CD4-positive, alpha-beta T cell (primary cell): ENCODE measurements at regions not wholly inside any gene's neighbourhood (a gene's known extent, or its start where the extent isn't known, plus 50 kb on each side); places are given as distances from the start of the nearest gene placed in this dataset.

Experiments
- ATAC-seq: fragments of 200-7000 bp; cut with Tn5 transposase; one replicate; pipeline ENCODE4 v1.10.0; 2022; ENCODE audit warnings: mild to moderate bottlenecking; ENCODE audit not compliant: poor library complexity
- CTCF ChIA-PET: fragments of 350-600 bp; sonication (Branson Sonifier 250); formaldehyde crosslinking; loops from one replicate; lab custom pipeline; 2021; ENCODE audit warnings: antibody characterized with exemption, inconsistent platforms; lab: Charles Lee
- POLR2A ChIA-PET: fragments of 350-600 bp; sonication (Branson Sonifier 250); formaldehyde crosslinking; loops from one replicate; lab custom pipeline; 2021; ENCODE audit warnings: antibody characterized with exemption, inconsistent platforms; lab: Charles Lee
- DNase-seq, 14 experiments: peaks; one replicate each; pipeline ENCODE4 v3.0.0-alpha.2; 2013 to 2020; ENCODE audit warnings: mixed read lengths in 2 of 14
- H3K27ac ChIP-seq, 2 donors: one replicate each; pipeline versions ENCODE4 v1.5.1 to v1.7.0; 2013; ENCODE audit warnings: low read length in 2 of 2, low read depth in 1 of 2, mild to moderate bottlenecking in 1 of 2
- H3K27me3 ChIP-seq, 2 experiments: 1 replicate in 1 of 2; 2 replicates in 1 of 2; pipeline versions ENCODE4 v1.6.1 to v1.7.0; 2013; ENCODE audit warnings: low read length in 2 of 2, control low read depth in 1 of 2, mild to moderate bottlenecking in 1 of 2, moderate library complexity in 1 of 2; ENCODE audit not compliant: insufficient read depth in 2 of 2, control insufficient read depth in 1 of 2
- H3K36me3 ChIP-seq: one replicate; pipeline ENCODE4 v1.6.1; 2013; ENCODE audit warnings: low read length, control low read depth; ENCODE audit not compliant: insufficient read depth
- H3K4me1 ChIP-seq: one replicate; pipeline ENCODE4 v1.6.1; 2013; ENCODE audit warnings: low read length, control low read depth; ENCODE audit not compliant: insufficient read depth
- H3K4me3 ChIP-seq: one replicate; pipeline ENCODE4 v1.5.1; 2013; ENCODE audit warnings: mild to moderate bottlenecking, low read length, moderate library complexity
- H3K9me3 ChIP-seq, 2 experiments: 1 replicate in 1 of 2; 2 replicates in 1 of 2; pipeline versions ENCODE4 v1.6.1 to v1.7.0; 2013; ENCODE audit warnings: low read length in 2 of 2, mild to moderate bottlenecking in 2 of 2, control low read depth in 1 of 2, moderate library complexity in 1 of 2; ENCODE audit not compliant: control insufficient read depth in 1 of 2, insufficient read depth in 1 of 2
- H3K27ac Mint-ChIP-seq: one replicate; pipeline ENCODE4 v1.8.0; 2020; ENCODE audit warnings: mixed read lengths
- H3K27me3 Mint-ChIP-seq: one replicate; pipeline ENCODE4 v1.8.0; 2021; ENCODE audit warnings: mixed read lengths
- H3K36me3 Mint-ChIP-seq: one replicate; pipeline ENCODE4 v1.8.0; 2021; ENCODE audit warnings: low read depth, mixed read lengths
- H3K4me1 Mint-ChIP-seq: one replicate; pipeline ENCODE4 v1.8.0; 2021; ENCODE audit warnings: low read depth, mixed read lengths
- H3K4me3 Mint-ChIP-seq: one replicate; pipeline ENCODE4 v1.8.0; 2020; ENCODE audit warnings: mild to moderate bottlenecking, mixed read lengths
- H3K9me3 Mint-ChIP-seq: one replicate; pipeline ENCODE4 v1.8.0; 2020; ENCODE audit warnings: mixed read lengths
- CTCF ChIP-seq: fragments of 200-600 bp; IDR thresholded peaks from one replicate; pipeline ENCODE4 v1.8.0; 2022; ENCODE audit warnings: antibody characterized with exemption, mild to moderate bottlenecking
- intact Hi-C, 2 experiments: fragments of 100-400 bp; cut with DNase I in 1 of 2; cut with micrococcal nuclease in 1 of 2; formaldehyde crosslinking; loops; one replicate each; pipeline versions ENCODE4 v1.15.1 to v1.9.0; 2023 to 2025; cut with DNase I, micrococcal nuclease

DNA sequence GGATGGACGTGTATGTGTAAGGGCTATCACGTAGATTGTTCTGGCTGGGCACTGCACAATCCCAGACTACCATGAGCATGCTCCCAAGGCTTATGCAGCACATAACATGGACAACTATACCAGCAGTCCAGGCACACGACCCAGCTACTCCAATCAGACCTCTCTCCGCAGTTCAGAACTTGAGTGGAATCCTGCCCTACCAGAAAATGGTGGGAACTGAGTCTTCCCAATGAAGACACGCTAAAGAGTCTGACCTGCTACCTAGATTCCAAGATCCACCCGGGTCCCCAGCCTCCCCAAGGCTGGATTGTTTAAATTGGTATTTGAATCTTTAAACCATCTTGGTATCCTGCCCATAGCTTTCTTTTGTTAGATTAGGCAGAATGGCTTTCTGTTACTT, 251.3 kb upstream of the KAZN start:
- TF ChIP-seq CTCF: no peak
- DNase-seq (no peak), ATAC-seq (no peak)
- Histone ChIP-seq H3K27me3 (no peaks in the 10 kb centered on the region), H3K4me3 (no peak overlapping the region), H3K27ac (no peak overlapping the region), H3K36me3 (no peaks in the 10 kb centered on the region), H3K4me1 (no peaks in the 10 kb centered on the region), H3K9me3 (peaks cover 0 to 11% of the 10 kb centered on the region in 2 experiments)
- peaks cover 5% of the 10 kb centered on the region for H3K27me3 Mint-ChIP-seq
- H3K4me1 Mint-ChIP-seq: no peaks in the 10 kb centered on the region
- CTCF ChIA-PET: no interaction called here
- H3K4me3 Mint-ChIP-seq: no peak overlapping the region
- H3K36me3 Mint-ChIP-seq: no peaks in the 10 kb centered on the region
- no peak overlapping the region for H3K27ac Mint-ChIP-seq
- intact Hi-C loops: no loop called here
- no peaks in the 10 kb centered on the region for H3K9me3 Mint-ChIP-seq
- POLR2A ChIA-PET: no interaction called here

GRCh38 chr1:14347776-14348175, 250.7 kb upstream of the KAZN start:
- no peak overlapping the region for H3K27ac ChIP-seq
- peaks cover 0 to 11% of the 10 kb centered on the region in 2 experiments for H3K9me3 ChIP-seq
- Mint-ChIP-seq H3K9me3 (no peaks in the 10 kb centered on the region), H3K27ac (no peak overlapping the region), H3K4me3 (no peak overlapping the region), H3K27me3 (no peaks in the 10 kb centered on the region), H3K36me3 (no peaks in the 10 kb centered on the region), H3K4me1 (no peaks in the 10 kb centered on the region)
- no peak for ATAC-seq
- ChIA-PET POLR2A (no interaction called here), CTCF (no interaction called here)
- no peaks in the 10 kb centered on the region for H3K27me3 ChIP-seq
- TF ChIP-seq CTCF: no peak
- H3K4me1 ChIP-seq: no peaks in the 10 kb centered on the region
- H3K36me3 ChIP-seq: no peaks in the 10 kb centered on the region
- intact Hi-C loops: no loop called here
- no peak for DNase-seq
- no peak overlapping the region for H3K4me3 ChIP-seq

DNA sequence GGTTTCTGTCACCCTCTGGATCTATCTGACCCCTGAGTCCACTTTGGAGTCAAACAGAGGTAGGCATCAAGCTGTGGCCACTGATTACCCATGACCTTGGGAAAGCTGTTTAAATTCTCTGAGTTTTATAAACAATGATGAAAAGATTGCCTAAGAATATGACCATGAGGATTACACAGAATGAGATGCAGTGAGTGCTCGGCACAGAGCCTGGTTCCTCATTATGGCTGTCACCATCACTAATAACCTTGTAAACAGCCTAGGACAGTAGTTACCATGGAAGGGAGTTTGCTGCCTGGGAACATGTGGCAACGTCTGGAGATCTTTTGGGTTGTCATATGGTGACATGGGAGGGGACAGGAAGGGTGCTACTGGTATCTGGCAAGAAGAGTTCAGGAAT, 248.3 kb upstream of the KAZN start:
- H3K4me1 Mint-ChIP-seq: no peaks in the 10 kb centered on the region
- no peak overlapping the region for H3K4me3 ChIP-seq
- H3K27ac ChIP-seq: no peak overlapping the region
- ChIA-PET POLR2A (no interaction called here), CTCF (no interaction called here)
- H3K4me3 Mint-ChIP-seq: no peak overlapping the region
- H3K27me3 Mint-ChIP-seq: no peaks in the 10 kb centered on the region
- peaks cover 0 to 11% of the 10 kb centered on the region in 2 experiments for H3K9me3 ChIP-seq
- H3K27me3 ChIP-seq: no peaks in the 10 kb centered on the region
- no peaks in the 10 kb centered on the region for H3K9me3 Mint-ChIP-seq
- TF ChIP-seq CTCF: no peak
- no peak overlapping the region for H3K27ac Mint-ChIP-seq
- DNase-seq (no peak), ATAC-seq (no peak)
- H3K36me3 ChIP-seq: no peaks in the 10 kb centered on the region
- intact Hi-C loops: no loop called here
- no peaks in the 10 kb centered on the region for H3K4me1 ChIP-seq
- no peaks in the 10 kb centered on the region for H3K36me3 Mint-ChIP-seq
